ENCODE measurements at regions not wholly inside any gene's neighbourhood (a gene's known extent, or its start where the extent isn't known, plus 50 kb on each side); places are given as distances from the start of the nearest gene placed in this dataset.

DNA sequence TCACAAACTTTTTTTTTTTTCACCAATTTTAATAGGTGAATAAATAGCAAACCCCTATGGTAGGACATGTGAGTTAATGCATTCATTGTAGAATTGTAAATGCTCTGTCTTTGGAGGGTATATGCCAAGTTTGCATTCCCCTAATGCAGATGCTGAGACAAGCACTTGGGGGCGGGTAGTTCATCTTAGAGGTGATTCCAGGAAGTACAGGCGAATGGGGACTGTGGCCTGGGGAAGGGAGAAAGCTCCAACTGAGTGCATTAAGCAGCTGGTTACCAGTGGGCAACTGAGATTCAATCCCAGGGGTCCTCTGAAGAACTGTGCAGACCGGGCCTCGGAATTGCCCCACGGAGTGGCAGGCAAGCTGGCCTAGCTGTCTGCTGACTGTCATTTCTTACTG, 107.6 kb downstream of the ZNF664 start:
- Histone ChIP-seq H3K4me3 (ENCODE audit: control insufficient read depth in 2 of 3, extremely low read depth in 1 of 3, insufficient read depth in 2 of 3, low read depth in 1 of 3, low read length in 3 of 3) (no peak overlapping the region), H3K9me1 (ENCODE audit: control insufficient read depth, extremely low read depth, insufficient read depth, low read length) (no peaks in the 10 kb centered on the region), H3K4me2 (ENCODE audit: control insufficient read depth, extremely low read depth, insufficient read depth, low read depth, low read length) (no peak overlapping the region), H3K9me3 (ENCODE audit: control insufficient read depth, low read depth, low read length) (no peaks in the 10 kb centered on the region), H3K79me2 (ENCODE audit: control insufficient read depth, insufficient read depth, low read length) (no peaks in the 10 kb centered on the region), H2AFZ (ENCODE audit: control insufficient read depth, low read length) (no peak overlapping the region), H3K27ac (ENCODE audit: control insufficient read depth, insufficient read depth, low read length) (no peak overlapping the region), H3K27me3 (ENCODE audit: control insufficient read depth, extremely low read depth, insufficient read depth, low read length) (no peaks in the 10 kb centered on the region), H3K9ac (ENCODE audit: control insufficient read depth, extremely low read depth, insufficient read depth, low read length) (no peak overlapping the region), H3K36me3 (ENCODE audit: control insufficient read depth in 2 of 2, extremely low read depth in 1 of 2, insufficient read depth in 2 of 2, low read length in 2 of 2) (no peaks in the 10 kb centered on the region), H3K4me1 (ENCODE audit: control insufficient read depth, extremely low read depth, insufficient read depth, low read length) (no peaks in the 10 kb centered on the region), H4K20me1 (ENCODE audit: control insufficient read depth, extremely low read depth, insufficient read depth, low read length) (no peaks in the 10 kb centered on the region)
- no peak for DNase-seq (ENCODE audit: low read depth, low spot score)
- dilution Hi-C loops (cut with MboI; ENCODE audit: extremely low pct_ligation_motif_present, low sequenced_read_pairs), result no loop called here
- TF ChIP-seq, protein P1, sequence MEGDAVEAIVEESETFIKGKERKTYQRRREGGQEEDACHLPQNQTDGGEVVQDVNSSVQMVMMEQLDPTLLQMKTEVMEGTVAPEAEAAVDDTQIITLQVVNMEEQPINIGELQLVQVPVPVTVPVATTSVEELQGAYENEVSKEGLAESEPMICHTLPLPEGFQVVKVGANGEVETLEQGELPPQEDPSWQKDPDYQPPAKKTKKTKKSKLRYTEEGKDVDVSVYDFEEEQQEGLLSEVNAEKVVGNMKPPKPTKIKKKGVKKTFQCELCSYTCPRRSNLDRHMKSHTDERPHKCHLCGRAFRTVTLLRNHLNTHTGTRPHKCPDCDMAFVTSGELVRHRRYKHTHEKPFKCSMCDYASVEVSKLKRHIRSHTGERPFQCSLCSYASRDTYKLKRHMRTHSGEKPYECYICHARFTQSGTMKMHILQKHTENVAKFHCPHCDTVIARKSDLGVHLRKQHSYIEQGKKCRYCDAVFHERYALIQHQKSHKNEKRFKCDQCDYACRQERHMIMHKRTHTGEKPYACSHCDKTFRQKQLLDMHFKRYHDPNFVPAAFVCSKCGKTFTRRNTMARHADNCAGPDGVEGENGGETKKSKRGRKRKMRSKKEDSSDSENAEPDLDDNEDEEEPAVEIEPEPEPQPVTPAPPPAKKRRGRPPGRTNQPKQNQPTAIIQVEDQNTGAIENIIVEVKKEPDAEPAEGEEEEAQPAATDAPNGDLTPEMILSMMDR (optimal IDR thresholded peaks at IDR 0.05 in 1 of 3, IDR thresholded peaks at IDR 0.05 in 1 of 3, conservative IDR thresholded peaks at IDR 0.05 in 1 of 3; ENCODE audit: extremely low read depth in 1 of 3, insufficient read depth in 2 of 3, low read length in 3 of 3), result no peak
- FAIRE-seq, result no peak

DNA sequence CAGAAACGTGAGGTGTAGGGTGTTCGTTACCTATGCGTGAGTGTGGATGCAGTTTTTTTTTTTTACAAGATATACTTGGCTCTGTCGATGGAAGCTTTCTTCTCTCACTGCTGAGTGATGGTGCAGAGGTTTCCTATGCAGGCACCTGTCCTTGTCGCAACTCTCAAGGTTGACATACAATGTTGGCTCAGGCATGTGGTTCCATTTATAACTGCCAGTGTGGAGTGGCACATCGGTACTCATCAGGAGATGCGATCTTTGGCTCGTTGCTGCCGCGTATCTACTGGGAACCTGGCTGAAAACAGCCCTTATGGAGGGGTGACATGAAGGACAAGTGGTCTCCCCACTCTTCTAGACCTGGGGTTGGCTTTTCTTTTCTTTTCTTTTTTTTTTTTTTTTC, 109.0 kb downstream of the ZNF664 start:
- Histone ChIP-seq H3K4me2 (ENCODE audit: control insufficient read depth, extremely low read depth, insufficient read depth, low read depth, low read length) (no peak overlapping the region), H3K27ac (ENCODE audit: control insufficient read depth, insufficient read depth, low read length) (no peak overlapping the region), H3K4me1 (ENCODE audit: control insufficient read depth, extremely low read depth, insufficient read depth, low read length) (no peaks in the 10 kb centered on the region), H3K27me3 (ENCODE audit: control insufficient read depth, extremely low read depth, insufficient read depth, low read length) (no peaks in the 10 kb centered on the region), H3K4me3 (ENCODE audit: control insufficient read depth in 2 of 3, extremely low read depth in 1 of 3, insufficient read depth in 2 of 3, low read depth in 1 of 3, low read length in 3 of 3) (no peak overlapping the region), H3K9ac (ENCODE audit: control insufficient read depth, extremely low read depth, insufficient read depth, low read length) (no peak overlapping the region), H3K9me3 (ENCODE audit: control insufficient read depth, low read depth, low read length) (no peaks in the 10 kb centered on the region), H3K79me2 (ENCODE audit: control insufficient read depth, insufficient read depth, low read length) (no peaks in the 10 kb centered on the region), H3K36me3 (ENCODE audit: control insufficient read depth in 2 of 2, extremely low read depth in 1 of 2, insufficient read depth in 2 of 2, low read length in 2 of 2) (no peaks in the 10 kb centered on the region), H3K9me1 (ENCODE audit: control insufficient read depth, extremely low read depth, insufficient read depth, low read length) (no peaks in the 10 kb centered on the region), H4K20me1 (ENCODE audit: control insufficient read depth, extremely low read depth, insufficient read depth, low read length) (no peaks in the 10 kb centered on the region), H2AFZ (ENCODE audit: control insufficient read depth, low read length) (no peak overlapping the region)
- no peak for DNase-seq (ENCODE audit: low read depth, low spot score)
- TF ChIP-seq EZH2 (IDR thresholded peaks at IDR 0.05; ENCODE audit: low read length), result no peak
- TF ChIP-seq, protein P1 (optimal IDR thresholded peaks at IDR 0.05 in 1 of 3, IDR thresholded peaks at IDR 0.05 in 1 of 3, conservative IDR thresholded peaks at IDR 0.05 in 1 of 3; ENCODE audit: extremely low read depth in 1 of 3, insufficient read depth in 2 of 3, low read length in 3 of 3), result no peak
- dilution Hi-C loops (cut with MboI; ENCODE audit: extremely low pct_ligation_motif_present, low sequenced_read_pairs), result no loop called here
- FAIRE-seq, result no peak

All from keratinocyte (primary cell).